ENCODE measurements at regions not wholly inside any gene's neighbourhood (a gene's known extent, or its start where the extent isn't known, plus 50 kb on each side); places are given as distances from the start of the nearest gene placed in this dataset.
"Not testable (repeated sequence)": the region's sequence is repeated elsewhere in the genome, so short reads cannot be mapped to it uniquely, and the experiment has no call there.

GRCh38 chr3:74210739-74211138, 403.7 kb downstream of the CNTN3 start:
- H3K4me1 Mint-ChIP-seq: no peaks in the 10 kb centered on the region
- no peak overlapping the region for H3K4me2 ChIP-seq (replicated peaks; ENCODE audit: extremely low read depth, low read length, poor library complexity, severe bottlenecking)
- H3K27ac ChIP-seq (ENCODE audit: low read depth in 1 of 2, low read length in 2 of 2): no peak overlapping the region
- H3K27me3 Mint-ChIP-seq (ENCODE audit: low read depth in 3 of 3): peaks cover 0 to 1% (median 0%) of the 10 kb centered on the region in 3 donors
- H3K9me3 Mint-ChIP-seq: peaks cover 0 to 5% (median 2%) of the 10 kb centered on the region in 7 donors
- H3K4me3 Mint-ChIP-seq: no peak overlapping the region
- intact Hi-C loops (cut with micrococcal nuclease): no loop called here
- no peaks in the 10 kb centered on the region for H3K27me3 ChIP-seq (ENCODE audit: control insufficient read depth in 2 of 2, insufficient read depth in 2 of 2, low read length in 2 of 2)
- no peaks in the 10 kb centered on the region for H3K36me3 ChIP-seq (replicated peaks in 1 of 2; ENCODE audit: control insufficient read depth in 1 of 2, insufficient read depth in 2 of 2, low read length in 2 of 2)
- no peaks in the 10 kb centered on the region for H3K79me2 ChIP-seq (ENCODE audit: insufficient read depth, low read length)
- no peak for DNase-seq
- H2AFZ ChIP-seq (ENCODE audit: insufficient read depth, low read depth, low read length, poor library complexity, severe bottlenecking): no peak overlapping the region
- no peaks in the 10 kb centered on the region for H3K36me3 Mint-ChIP-seq
- no peaks in the 10 kb centered on the region for H3K4me1 ChIP-seq (ENCODE audit: control insufficient read depth in 1 of 2, insufficient read depth in 2 of 2, low read length in 2 of 2)
- TF ChIP-seq CTCF (IDR thresholded peaks at IDR 0.05): no peak
- H4K20me1 ChIP-seq (ENCODE audit: insufficient read depth, low read length): no peaks in the 10 kb centered on the region
- H3K9ac ChIP-seq (ENCODE audit: insufficient read depth, low read length, poor library complexity, severe bottlenecking): no peak overlapping the region
- H3K27ac Mint-ChIP-seq: no peak overlapping the region
- no peaks in the 10 kb centered on the region for H3K9me3 ChIP-seq (replicated peaks in 1 of 2; ENCODE audit: control insufficient read depth in 1 of 2, insufficient read depth in 1 of 2, low read length in 2 of 2)
- H3K4me3 ChIP-seq (replicated peaks in 1 of 3; ENCODE audit: low read depth in 2 of 3, low read length in 3 of 3): no peak overlapping the region

- Histone ChIP-seq H3K4me2 (replicated peaks; ENCODE audit: extremely low read depth, low read length, poor library complexity, severe bottlenecking) (no peak overlapping the region), H3K79me2 (ENCODE audit: insufficient read depth, low read length) (no peaks in the 10 kb centered on the region), H3K4me3 (replicated peaks in 1 of 3; ENCODE audit: low read depth in 2 of 3, low read length in 3 of 3) (no peak overlapping the region), H3K9ac (ENCODE audit: insufficient read depth, low read length, poor library complexity, severe bottlenecking) (no peak overlapping the region), H2AFZ (ENCODE audit: insufficient read depth, low read depth, low read length, poor library complexity, severe bottlenecking) (no peak overlapping the region), H4K20me1 (ENCODE audit: insufficient read depth, low read length) (no peaks in the 10 kb centered on the region), H3K9me3 (replicated peaks in 1 of 2; ENCODE audit: control insufficient read depth in 1 of 2, insufficient read depth in 1 of 2, low read length in 2 of 2) (peaks cover 11 to 12% of the 10 kb centered on the region in 2 donors), H3K27ac (ENCODE audit: low read depth in 1 of 2, low read length in 2 of 2) (no peak overlapping the region), H3K36me3 (replicated peaks in 1 of 2; ENCODE audit: control insufficient read depth in 1 of 2, insufficient read depth in 2 of 2, low read length in 2 of 2) (no peaks in the 10 kb centered on the region), H3K4me1 (ENCODE audit: control insufficient read depth in 1 of 2, insufficient read depth in 2 of 2, low read length in 2 of 2) (no peaks in the 10 kb centered on the region), H3K27me3 (ENCODE audit: control insufficient read depth in 2 of 2, insufficient read depth in 2 of 2, low read length in 2 of 2) (no peaks in the 10 kb centered on the region)
- no peak for TF ChIP-seq CTCF (IDR thresholded peaks at IDR 0.05)
- H3K36me3 Mint-ChIP-seq: no peaks in the 10 kb centered on the region
- no CpG with 5 or more reads among the region's 2 CpGs for WGBS (ENCODE audit: insufficient coverage)
- peaks cover 3 to 14% (median 9%) of the 10 kb centered on the region in 7 donors for H3K9me3 Mint-ChIP-seq
- intact Hi-C loops (cut with micrococcal nuclease): no loop called here
- H3K4me3 Mint-ChIP-seq: no peak overlapping the region
- no peak overlapping the region for H3K27ac Mint-ChIP-seq
- DNase-seq: no peak
- H3K4me1 Mint-ChIP-seq: no peaks in the 10 kb centered on the region
- no peaks in the 10 kb centered on the region for H3K27me3 Mint-ChIP-seq (ENCODE audit: low read depth in 3 of 3)
Measured at GRCh38 chr3:74200952-74201351, 413.5 kb downstream of the CNTN3 start.

DNA sequence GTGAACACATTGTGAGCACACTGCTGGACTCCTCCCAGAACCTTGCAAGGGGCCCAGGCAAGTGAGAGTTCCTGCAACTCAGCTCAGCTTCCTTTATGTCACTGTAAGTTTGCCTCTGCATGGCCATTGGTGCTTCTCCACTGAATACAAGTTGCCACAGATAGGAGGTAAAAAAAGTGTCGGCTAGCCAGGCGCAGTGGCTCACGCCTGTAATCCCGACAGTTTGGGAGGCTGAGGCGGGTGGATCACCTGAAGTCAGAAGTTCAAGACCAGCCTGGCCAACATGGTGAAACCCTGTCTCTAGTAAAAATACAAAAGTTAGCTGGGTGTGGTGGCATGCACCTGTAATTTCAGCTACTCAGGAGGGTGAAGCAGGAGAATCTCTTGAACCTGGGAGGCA, 435.8 kb downstream of the CNTN3 start:
- H3K4me1 ChIP-seq (ENCODE audit: control insufficient read depth in 1 of 2, insufficient read depth in 2 of 2, low read length in 2 of 2); H3K27ac ChIP-seq (ENCODE audit: low read depth in 1 of 2, low read length in 2 of 2); H3K36me3 Mint-ChIP-seq; H3K4me3 ChIP-seq (replicated peaks in 1 of 3; ENCODE audit: low read depth in 2 of 3, low read length in 3 of 3); H3K4me1 Mint-ChIP-seq; intact Hi-C loops (cut with micrococcal nuclease); H3K27me3 Mint-ChIP-seq (ENCODE audit: low read depth in 3 of 3); H3K9ac ChIP-seq (ENCODE audit: insufficient read depth, low read length, poor library complexity, severe bottlenecking); H3K36me3 ChIP-seq (replicated peaks in 1 of 2; ENCODE audit: control insufficient read depth in 1 of 2, insufficient read depth in 2 of 2, low read length in 2 of 2); H3K4me3 Mint-ChIP-seq; H3K79me2 ChIP-seq (ENCODE audit: insufficient read depth, low read length); H2AFZ ChIP-seq (ENCODE audit: insufficient read depth, low read depth, low read length, poor library complexity, severe bottlenecking); H4K20me1 ChIP-seq (ENCODE audit: insufficient read depth, low read length); DNase-seq; H3K4me2 ChIP-seq (replicated peaks; ENCODE audit: extremely low read depth, low read length, poor library complexity, severe bottlenecking); H3K27me3 ChIP-seq (ENCODE audit: control insufficient read depth in 2 of 2, insufficient read depth in 2 of 2, low read length in 2 of 2): not testable (repeated sequence)
- H3K9me3 ChIP-seq (replicated peaks in 1 of 2; ENCODE audit: control insufficient read depth in 1 of 2, insufficient read depth in 1 of 2, low read length in 2 of 2): peaks cover 4 to 19% of the 10 kb centered on the region in 2 donors
- Mint-ChIP-seq H3K9me3 (peaks cover 0 to 15% (median 4%) of the 10 kb centered on the region in 7 donors), H3K27ac (peak overlapping the region in 1 of 7 donors; percentile 6)
- 100% methylated on average over 5 of the region's 5 CpGs for WGBS (ENCODE audit: insufficient coverage)

Measured in CD14-positive monocyte (primary cell).